ENCODE measurements at regions not wholly inside any gene's neighbourhood (a gene's known extent, or its start where the extent isn't known, plus 50 kb on each side); places are given as distances from the start of the nearest gene placed in this dataset.

DNA sequence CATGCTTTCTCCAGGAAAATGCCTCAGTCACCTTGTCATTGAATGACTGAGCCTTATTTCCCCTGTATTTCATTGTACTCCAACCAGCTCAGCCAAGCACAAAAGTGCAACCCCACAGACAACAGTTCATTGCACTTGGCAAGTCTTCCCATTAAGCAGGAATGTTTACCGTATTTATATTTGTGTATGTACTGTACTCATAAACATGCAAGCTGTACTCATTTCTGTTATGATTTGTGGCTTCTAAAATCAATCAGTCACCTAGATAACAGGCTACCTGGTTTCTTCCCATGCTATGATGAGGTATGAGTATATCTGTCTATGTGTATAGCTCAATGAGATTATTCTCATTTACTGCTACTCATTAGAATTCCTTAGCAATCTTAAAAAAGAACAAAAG lies 505.5 kb upstream of the FAM98A start:
- DNase-seq (ENCODE audit: low read depth in 2 of 3, low spot score in 2 of 3) = no peak

GRCh38 chr2:34103437-34103836 lies 504.3 kb upstream of the FAM98A start:
- DNase-seq (ENCODE audit: low read depth in 2 of 3, low spot score in 2 of 3) = no peak

GRCh38 chr2:34102339-34102738 lies 503.2 kb upstream of the FAM98A start:
- DNase-seq (ENCODE audit: low read depth in 2 of 3, low spot score in 2 of 3) = no peak

DNA sequence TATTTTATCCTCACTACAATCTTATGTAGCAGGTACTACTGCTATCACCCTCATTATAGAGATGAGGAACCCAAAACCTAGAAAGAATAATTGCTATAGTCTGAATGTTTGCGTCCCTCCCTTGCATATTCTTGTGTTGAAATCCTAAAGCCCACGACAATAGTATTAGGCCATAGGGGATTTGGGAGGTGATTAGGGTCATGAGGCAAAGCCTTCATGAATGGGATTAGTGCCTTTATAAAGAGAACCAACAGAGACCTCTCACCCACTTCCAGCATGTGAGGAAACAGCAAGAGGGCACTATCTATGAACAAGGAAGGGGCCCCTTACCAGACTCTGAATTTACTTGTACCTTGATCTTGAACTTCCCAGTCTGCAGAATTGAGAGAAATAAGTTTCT lies 500.3 kb upstream of the FAM98A start:
- DNase-seq (ENCODE audit: low read depth in 2 of 3, low spot score in 2 of 3) = no peak

DNA sequence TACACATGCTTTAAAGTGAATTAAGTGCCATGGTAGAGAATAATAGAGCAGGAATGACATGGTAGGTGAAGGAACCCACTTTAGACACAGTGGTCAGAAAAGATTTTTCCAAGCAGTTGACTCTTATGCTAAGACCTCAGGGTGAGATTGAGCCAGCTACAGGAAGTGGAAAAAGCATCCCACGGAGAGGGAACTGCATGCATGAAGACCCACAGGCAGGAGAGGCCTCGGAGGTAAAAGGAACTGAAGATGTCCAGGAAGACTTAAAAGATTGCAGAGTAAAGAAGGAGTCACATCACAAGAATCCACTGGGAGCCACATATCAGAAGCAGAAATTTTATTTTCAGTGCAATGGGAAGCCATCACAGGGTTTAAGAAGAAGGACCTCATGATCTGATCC lies 499.2 kb upstream of the FAM98A start:
- no peak for DNase-seq (ENCODE audit: low read depth in 2 of 3, low spot score in 2 of 3)

DNA sequence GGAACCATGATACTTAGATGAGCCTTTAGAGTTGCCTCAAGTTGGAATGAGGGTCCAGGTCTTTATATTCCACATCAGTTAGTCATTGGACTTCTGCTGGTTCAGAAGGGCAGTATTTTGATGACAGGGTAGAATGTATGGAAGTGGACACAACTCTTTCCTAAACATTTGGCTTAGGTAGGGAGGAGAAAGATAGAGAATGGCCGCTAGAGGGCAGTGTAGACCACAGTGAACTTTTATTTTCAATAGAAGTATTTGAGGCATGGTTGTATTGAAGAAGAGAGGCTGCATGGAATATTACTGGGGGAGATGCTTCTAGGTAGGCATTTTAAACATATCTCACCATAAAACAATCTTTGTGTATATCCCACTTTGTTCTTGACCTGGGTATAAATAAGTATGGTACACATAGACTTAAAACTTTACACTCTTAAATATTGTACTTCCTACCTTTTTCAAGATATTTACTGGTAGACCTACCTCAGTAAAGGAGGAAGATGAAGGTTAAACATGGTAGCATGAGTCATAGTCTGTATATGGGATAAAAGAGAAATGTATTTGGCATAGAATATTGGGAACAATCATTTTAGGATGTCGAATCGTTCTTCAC lies 497.6 kb upstream of the FAM98A start:
- DNase-seq (ENCODE audit: low read depth in 2 of 3, low spot score in 2 of 3) = peak; percentile 4 to 69 (median 40)

GRCh38 chr2:34093790-34094189 lies 494.7 kb upstream of the FAM98A start:
- DNase-seq (ENCODE audit: low read depth in 2 of 3, low spot score in 2 of 3) = no peak

DNA sequence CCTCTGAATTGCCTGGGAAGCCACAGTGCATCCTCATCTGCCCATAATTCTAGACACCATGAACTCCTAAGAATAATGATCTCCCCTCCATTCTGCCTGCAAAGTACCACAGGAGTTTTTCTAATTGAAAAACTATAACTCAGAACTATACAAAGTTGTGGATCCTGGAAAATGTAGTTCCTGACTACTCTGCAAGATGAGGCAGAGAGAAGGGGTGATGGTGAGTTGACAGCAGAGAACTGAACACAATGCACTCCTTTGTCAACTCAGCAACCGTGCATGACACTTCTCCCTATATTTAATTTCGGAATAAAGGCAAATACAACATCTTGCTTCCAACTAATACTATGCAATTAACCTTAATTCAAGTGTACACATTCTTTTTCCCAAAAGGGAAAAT lies 471.1 kb upstream of the FAM98A start:
- no peak for DNase-seq (ENCODE audit: low read depth in 2 of 3, low spot score in 2 of 3)

DNA sequence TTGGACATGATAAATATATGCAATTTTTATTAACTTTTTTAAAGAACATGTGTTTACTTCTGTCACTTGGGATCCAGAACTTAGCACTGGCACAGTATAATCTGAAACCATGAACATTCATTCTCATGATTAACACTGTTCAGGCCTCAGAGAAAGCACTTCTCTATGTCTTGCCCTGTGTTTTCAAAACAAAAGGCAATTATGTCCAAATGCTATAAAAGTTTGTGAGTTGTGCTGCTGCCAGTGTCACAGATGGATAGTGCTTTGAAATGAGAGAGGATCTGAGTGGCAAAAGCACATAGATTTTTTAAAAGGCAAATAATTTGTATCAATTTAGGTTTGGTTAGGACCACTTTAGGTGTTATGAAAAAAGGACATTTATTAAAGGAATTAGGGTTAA lies 470.5 kb upstream of the FAM98A start:
- no peak for DNase-seq (ENCODE audit: low read depth in 2 of 3, low spot score in 2 of 3)

DNA sequence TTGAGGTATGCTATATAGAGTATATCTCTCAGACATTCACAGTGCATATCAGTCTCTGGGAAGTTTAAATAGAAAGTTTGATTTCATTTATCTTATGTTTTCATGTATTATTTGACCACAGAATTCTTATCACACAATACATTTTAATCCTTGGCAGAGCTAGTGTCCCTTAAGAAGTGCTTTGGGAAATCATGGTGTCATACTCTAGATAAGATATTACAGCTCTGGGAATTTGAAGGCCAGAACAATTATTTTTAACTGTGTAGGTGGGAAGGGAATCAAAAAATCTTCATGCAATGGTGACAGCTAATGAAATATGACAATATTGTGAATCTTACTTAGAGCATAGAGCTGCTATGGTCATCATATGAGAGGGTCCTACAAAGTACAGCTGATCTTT lies 451.3 kb upstream of the FAM98A start:
- DNase-seq (ENCODE audit: low read depth in 2 of 3, low spot score in 2 of 3) = no peak

GRCh38 chr2:34045101-34045655 lies 446.1 kb upstream of the FAM98A start:
- no peak for DNase-seq (ENCODE audit: low read depth in 2 of 3, low spot score in 2 of 3)

DNA sequence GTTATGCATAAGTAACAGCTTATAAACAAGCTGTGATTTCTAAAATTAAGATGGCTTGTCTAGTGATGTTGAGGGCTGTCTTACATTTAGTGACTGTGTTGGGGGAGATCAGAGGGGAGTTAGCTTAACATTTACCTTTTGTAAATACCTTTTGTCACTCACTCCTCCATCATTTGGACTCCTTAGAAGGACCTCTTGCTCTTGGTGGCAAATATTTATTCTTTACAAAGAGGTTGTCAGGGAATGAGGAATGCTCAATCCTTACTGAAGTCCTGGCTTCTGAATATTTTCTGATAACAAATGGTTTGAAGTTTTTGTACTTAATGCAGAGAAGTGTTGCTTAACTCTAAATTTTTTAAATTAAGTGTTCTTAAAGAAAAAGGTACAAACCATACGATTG lies 438.8 kb upstream of the FAM98A start:
- no peak for DNase-seq (ENCODE audit: low read depth in 2 of 3, low spot score in 2 of 3)

DNA sequence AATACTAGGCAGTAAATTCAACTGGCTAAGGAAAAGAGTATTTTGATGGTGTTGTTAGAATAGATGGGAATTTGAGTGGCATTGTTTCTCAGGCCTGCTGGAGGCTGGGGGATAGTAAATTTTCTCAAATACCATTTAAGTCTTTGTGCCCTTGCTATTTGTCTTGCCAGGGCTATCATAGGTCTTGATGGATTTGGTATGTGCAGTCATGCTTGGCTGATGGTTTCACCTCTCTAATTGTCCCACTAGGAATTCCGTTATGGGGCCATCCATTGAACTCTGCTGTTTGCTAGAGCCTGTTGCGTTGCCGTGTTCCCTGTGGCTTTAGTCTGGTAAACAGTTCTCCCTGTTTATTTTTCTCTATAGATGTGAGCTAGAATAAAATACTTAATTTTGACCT lies 438.1 kb upstream of the FAM98A start:
- no peak for DNase-seq (ENCODE audit: low read depth in 2 of 3, low spot score in 2 of 3)

DNA sequence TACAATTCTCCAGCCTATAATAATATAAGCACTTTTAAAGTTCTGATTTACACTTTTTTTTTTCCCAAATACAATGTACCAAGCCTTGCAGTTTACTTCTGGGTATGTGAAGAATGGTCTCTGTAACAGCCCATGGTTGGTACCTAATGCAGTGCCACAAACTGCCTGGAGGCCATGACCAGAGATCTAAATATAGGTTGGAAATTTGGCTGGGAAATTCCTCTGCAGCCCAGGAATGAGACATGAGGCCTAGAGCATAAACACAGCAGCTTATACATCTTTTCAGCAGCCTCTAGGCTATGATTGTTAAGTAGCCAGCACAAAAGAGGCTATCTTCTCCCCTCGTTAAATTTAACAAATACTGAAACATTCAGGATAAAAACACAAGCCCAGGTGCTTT lies 432.0 kb upstream of the FAM98A start:
- DNase-seq (ENCODE audit: low read depth in 2 of 3, low spot score in 2 of 3) = no peak

GRCh38 chr2:34030273-34030672 lies 431.2 kb upstream of the FAM98A start:
- DNase-seq (ENCODE audit: low read depth in 2 of 3, low spot score in 2 of 3) = no peak

- no peak for DNase-seq (ENCODE audit: low read depth in 2 of 3, low spot score in 2 of 3)
Measured at GRCh38 chr2:34029073-34029472, 430.0 kb upstream of the FAM98A start.

DNA sequence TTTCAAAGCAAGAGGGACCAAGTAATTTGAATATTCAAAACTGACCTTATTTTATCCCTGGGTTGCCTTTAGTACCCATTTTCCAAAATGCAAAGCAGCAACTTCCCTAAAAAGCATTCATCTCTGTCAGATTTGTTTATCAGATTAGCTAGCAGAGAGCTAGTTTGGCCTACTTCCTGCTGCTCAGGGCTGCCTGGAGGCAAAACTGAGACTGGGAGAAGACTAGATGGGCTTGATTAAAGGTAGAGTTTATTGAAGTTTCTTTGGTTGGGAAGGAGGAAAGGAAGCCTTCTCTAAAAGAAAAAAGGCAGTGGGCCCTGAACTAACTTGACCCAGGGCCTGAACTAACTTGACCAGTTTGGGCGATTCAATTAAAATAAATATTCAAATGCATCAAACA lies 426.1 kb upstream of the FAM98A start:
- DNase-seq (ENCODE audit: low read depth in 2 of 3, low spot score in 2 of 3) = no peak

- DNase-seq (ENCODE audit: low read depth in 2 of 3, low spot score in 2 of 3) = peak in 2 of 3 donors; percentile 23 to 61
Measured at GRCh38 chr2:34012715-34013302, 413.7 kb upstream of the FAM98A start.

- DNase-seq (ENCODE audit: low read depth in 2 of 3, low spot score in 2 of 3) = no peak
Measured at GRCh38 chr2:34011684-34012083, 412.6 kb upstream of the FAM98A start.

- DNase-seq (ENCODE audit: low read depth in 2 of 3, low spot score in 2 of 3) = no peak
Measured at GRCh38 chr2:34005901-34006300, 406.8 kb upstream of the FAM98A start.

- no peak for DNase-seq (ENCODE audit: low read depth in 2 of 3, low spot score in 2 of 3)
Measured at GRCh38 chr2:34004936-34005335, 405.8 kb upstream of the FAM98A start.

GRCh38 chr2:34003795-34004194 lies 404.7 kb upstream of the FAM98A start:
- DNase-seq (ENCODE audit: low read depth in 2 of 3, low spot score in 2 of 3) = no peak

DNA sequence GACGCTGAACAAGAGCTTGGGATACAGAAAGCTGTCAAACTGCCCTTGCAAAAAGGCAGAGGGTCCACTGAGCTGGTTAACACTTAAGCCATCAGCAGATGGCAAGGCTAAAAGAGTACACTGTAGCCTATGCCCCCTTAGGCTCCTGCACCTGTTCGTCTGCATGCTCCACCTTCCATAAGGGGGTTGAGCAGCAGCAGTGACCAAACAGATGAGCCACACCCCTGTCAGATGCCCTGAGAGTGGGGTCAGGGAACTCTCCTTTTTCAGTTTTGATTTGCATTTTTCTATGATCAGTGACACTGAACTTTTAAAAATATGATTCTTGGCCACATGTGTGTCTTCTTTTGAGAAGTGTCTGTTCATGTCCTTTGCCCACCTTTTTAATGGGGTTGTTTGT lies 402.5 kb upstream of the FAM98A start:
- no peak for DNase-seq (ENCODE audit: low read depth in 2 of 3, low spot score in 2 of 3)
